ENCODE measurements at regions not wholly inside any gene's neighbourhood (a gene's known extent, or its start where the extent isn't known, plus 50 kb on each side); places are given as distances from the start of the nearest gene placed in this dataset.

- in situ Hi-C loops (cut with HindIII; ENCODE audit: extremely low pct_ligation_motif_present, low pct_unique_long_range_greater_than_20kb) (no loop called here), intact Hi-C loops (cut with micrococcal nuclease; ENCODE audit: unreplicated experiment) (no loop called here)
- ChIA-PET POLR2A (no interaction called here), CTCF (ENCODE audit: low intra/inter-chr PET ratio, low total read pairs) (no interaction called here)
- ATAC-seq = no peak
- Histone ChIP-seq H4K20me1 (ENCODE audit: insufficient read depth, low read length) (no peaks in the 10 kb centered on the region), H3K9me3 (ENCODE audit: low read length) (no peaks in the 10 kb centered on the region), H3K9ac (ENCODE audit: insufficient read depth, low read depth, low read length) (no peak overlapping the region), H3K79me2 (ENCODE audit: insufficient read depth, low read length) (no peaks in the 10 kb centered on the region), H3K27ac (ENCODE audit: extremely low read length, insufficient read depth, low read length) (no peak overlapping the region), H3K27me3 (ENCODE audit: control insufficient read depth in 1 of 2, insufficient read depth in 2 of 2, low read length in 2 of 2) (peaks cover 0 to 2% of the 10 kb centered on the region in 2 experiments; a peak in 1 of 5 replicates), H3K4me2 (ENCODE audit: low read depth, low read length) (no peak overlapping the region), H3K4me1 (ENCODE audit: insufficient read depth, low read length) (no peaks in the 10 kb centered on the region), H3K36me3 (replicated peaks in 1 of 2; ENCODE audit: control insufficient read depth in 1 of 2, insufficient read depth in 2 of 2, low read length in 2 of 2) (no peaks in the 10 kb centered on the region), H2AFZ (ENCODE audit: low read length) (no peak overlapping the region), H3K4me3 (replicated peaks in 1 of 3; ENCODE audit: insufficient read depth in 1 of 3, low read depth in 2 of 3, low read length in 3 of 3) (no peak overlapping the region)
- no peak for FAIRE-seq
- DNase-seq (ENCODE audit: low spot score) = no peak
- TF ChIP-seq ZNF775 (CRISPR knock-in tag; IDR thresholded peaks at IDR 0.05; ENCODE audit: borderline replicate concordance) (no peak), GFI1 (CRISPR knock-in tag; IDR thresholded peaks at IDR 0.05; ENCODE audit: borderline replicate concordance) (no peak), SIX1 (CRISPR knock-in tag; IDR thresholded peaks at IDR 0.05; ENCODE audit: borderline replicate concordance) (no peak), RFXAP (CRISPR knock-in tag; IDR thresholded peaks at IDR 0.05; ENCODE audit: borderline replicate concordance) (no peak), ZNF776 (CRISPR knock-in tag; IDR thresholded peaks at IDR 0.05) (no peak), SP140L (CRISPR knock-in tag; IDR thresholded peaks at IDR 0.05; ENCODE audit: borderline replicate concordance) (no peak), SIN3B (IDR thresholded peaks at IDR 0.05; ENCODE audit: low read length) (no peak), NFRKB (IDR thresholded peaks at IDR 0.05) (no peak), FOXJ3 (CRISPR knock-in tag; IDR thresholded peaks at IDR 0.05; ENCODE audit: borderline replicate concordance) (no peak), TRIM24 (CRISPR knock-in tag; IDR thresholded peaks at IDR 0.05) (no peak), STAT5B (CRISPR knock-in tag; IDR thresholded peaks at IDR 0.05) (no peak), PPARG (CRISPR knock-in tag; conservative IDR thresholded peaks at IDR 0.05) (no peak), ZHX2 (IDR thresholded peaks at IDR 0.05; ENCODE audit: low read depth) (no peak), ZHX2 (CRISPR knock-in tag; IDR thresholded peaks at IDR 0.05; ENCODE audit: borderline replicate concordance) (no peak), ZFP37 (CRISPR knock-in tag; IDR thresholded peaks at IDR 0.05; ENCODE audit: borderline replicate concordance) (no peak), GLMP (CRISPR knock-in tag; IDR thresholded peaks at IDR 0.05; ENCODE audit: borderline replicate concordance) (no peak), FOXP1 (IDR thresholded peaks at IDR 0.05) (no peak), FOXP1 (CRISPR knock-in tag; IDR thresholded peaks at IDR 0.05) (no peak)
- WGBS (ENCODE audit: low lambda C conversion rate) = 43% methylated on average over 6 of the region's 6 CpGs
- BruUV-seq (replicated peaks) = no TSS peak
These were observed 53.5 kb downstream of the OR2B6 start for GRCh38 chr6:28010526-28010925.
